K562 (cell line): ENCODE measurements at regions not wholly inside any gene's neighbourhood (a gene's known extent, or its start where the extent isn't known, plus 50 kb on each side); places are given as distances from the start of the nearest gene placed in this dataset.

Experiments
- AFF1 ChIP-seq, 2 experiments: fragments of 450-650 bp; IDR thresholded peaks; 2 replicates each; pipeline ENCODE4 v1.6.1; 2018; ENCODE audit warnings: mild to moderate bottlenecking in 2 of 2, low read depth in 1 of 2; ENCODE audit not compliant: partially characterized antibody in 2 of 2
- DDX20 ChIP-seq: fragments of 450-650 bp; IDR thresholded peaks from 2 replicates; pipeline ENCODE4 v1.6.1; 2016; ENCODE audit warnings: missing genetic modification characterization, low read depth, mild to moderate bottlenecking, missing compliant biosample characterization, moderate library complexity
- ZNF449 ChIP-seq: fragments of 250-450 bp; sonication (Bioruptor Pico); IDR thresholded peaks from 2 replicates; pipeline ENCODE4 v1.8.0; 2022; ENCODE audit warnings: moderate library complexity, mild to moderate bottlenecking, inconsistent platforms
- TF ChIP-seq, protein P1 (sequence below): fragments of 450-650 bp; formaldehyde crosslinking; IDR thresholded peaks from 2 replicates; pipeline ENCODE4 v1.4.0; 2022; ENCODE audit warnings: missing genetic modification characterization

- TF ChIP-seq AFF1 (IDR thresholded peaks at IDR 0.05; ENCODE audit: low read depth in 1 of 2, partially characterized antibody in 2 of 2) (no peak), DDX20 (tag) (no peak), ZNF449 (CRISPR knock-in tag) (no peak)
- TF ChIP-seq, protein P1, sequence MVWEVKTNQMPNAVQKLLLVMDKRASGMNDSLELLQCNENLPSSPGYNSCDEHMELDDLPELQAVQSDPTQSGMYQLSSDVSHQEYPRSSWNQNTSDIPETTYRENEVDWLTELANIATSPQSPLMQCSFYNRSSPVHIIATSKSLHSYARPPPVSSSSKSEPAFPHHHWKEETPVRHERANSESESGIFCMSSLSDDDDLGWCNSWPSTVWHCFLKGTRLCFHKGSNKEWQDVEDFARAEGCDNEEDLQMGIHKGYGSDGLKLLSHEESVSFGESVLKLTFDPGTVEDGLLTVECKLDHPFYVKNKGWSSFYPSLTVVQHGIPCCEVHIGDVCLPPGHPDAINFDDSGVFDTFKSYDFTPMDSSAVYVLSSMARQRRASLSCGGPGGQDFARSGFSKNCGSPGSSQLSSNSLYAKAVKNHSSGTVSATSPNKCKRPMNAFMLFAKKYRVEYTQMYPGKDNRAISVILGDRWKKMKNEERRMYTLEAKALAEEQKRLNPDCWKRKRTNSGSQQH (CRISPR knock-in tag): no peak
- TF ChIP-seq, all 486 proteins: peak for 0
Measured at GRCh38 chr10:2436933-2437332, 630.4 kb upstream of the PFKP start (continued).
